ENCODE measurements at regions not wholly inside any gene's neighbourhood (a gene's known extent, or its start where the extent isn't known, plus 50 kb on each side); places are given as distances from the start of the nearest gene placed in this dataset.

GRCh38 chr19:31223740-31224534 lies 125.3 kb downstream of the TSHZ3 start:
- DNase-seq (ENCODE audit: low spot score), result no peak
- in situ Hi-C loops (cut with MboI; ENCODE audit: low pct_unique_long_range_greater_than_20kb, low sequenced_read_pairs, unreplicated experiment), result no loop called here
- TF ChIP-seq, protein P1, sequence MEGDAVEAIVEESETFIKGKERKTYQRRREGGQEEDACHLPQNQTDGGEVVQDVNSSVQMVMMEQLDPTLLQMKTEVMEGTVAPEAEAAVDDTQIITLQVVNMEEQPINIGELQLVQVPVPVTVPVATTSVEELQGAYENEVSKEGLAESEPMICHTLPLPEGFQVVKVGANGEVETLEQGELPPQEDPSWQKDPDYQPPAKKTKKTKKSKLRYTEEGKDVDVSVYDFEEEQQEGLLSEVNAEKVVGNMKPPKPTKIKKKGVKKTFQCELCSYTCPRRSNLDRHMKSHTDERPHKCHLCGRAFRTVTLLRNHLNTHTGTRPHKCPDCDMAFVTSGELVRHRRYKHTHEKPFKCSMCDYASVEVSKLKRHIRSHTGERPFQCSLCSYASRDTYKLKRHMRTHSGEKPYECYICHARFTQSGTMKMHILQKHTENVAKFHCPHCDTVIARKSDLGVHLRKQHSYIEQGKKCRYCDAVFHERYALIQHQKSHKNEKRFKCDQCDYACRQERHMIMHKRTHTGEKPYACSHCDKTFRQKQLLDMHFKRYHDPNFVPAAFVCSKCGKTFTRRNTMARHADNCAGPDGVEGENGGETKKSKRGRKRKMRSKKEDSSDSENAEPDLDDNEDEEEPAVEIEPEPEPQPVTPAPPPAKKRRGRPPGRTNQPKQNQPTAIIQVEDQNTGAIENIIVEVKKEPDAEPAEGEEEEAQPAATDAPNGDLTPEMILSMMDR (IDR thresholded peaks at IDR 0.05; ENCODE audit: extremely low read depth, insufficient read depth, missing control alignments), result no peak

DNA sequence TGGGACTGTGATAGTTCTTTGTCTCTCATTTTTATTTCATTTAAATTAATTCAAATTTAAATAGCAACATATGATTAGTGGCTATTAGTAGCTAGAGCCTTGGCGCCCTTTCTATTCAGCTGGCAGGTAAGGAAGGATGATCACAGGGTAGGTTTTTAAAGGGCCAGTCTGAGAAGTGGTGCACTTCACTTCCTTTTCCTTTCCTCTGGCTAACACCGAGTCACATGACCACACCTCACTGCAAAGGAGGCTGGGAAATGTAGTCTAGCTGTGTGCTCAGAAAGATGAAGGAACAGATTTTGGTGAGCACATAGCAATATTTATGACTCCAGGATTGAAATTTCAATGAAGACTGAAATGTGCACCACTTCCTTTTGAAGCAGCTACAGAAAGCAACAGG lies 128.7 kb downstream of the TSHZ3 start:
- in situ Hi-C loops (cut with MboI; ENCODE audit: low pct_unique_long_range_greater_than_20kb, low sequenced_read_pairs, unreplicated experiment), result no loop called here
- DNase-seq (ENCODE audit: low spot score), result no peak
- TF ChIP-seq, protein P1 (IDR thresholded peaks at IDR 0.05; ENCODE audit: extremely low read depth, insufficient read depth, missing control alignments), result no peak

DNA sequence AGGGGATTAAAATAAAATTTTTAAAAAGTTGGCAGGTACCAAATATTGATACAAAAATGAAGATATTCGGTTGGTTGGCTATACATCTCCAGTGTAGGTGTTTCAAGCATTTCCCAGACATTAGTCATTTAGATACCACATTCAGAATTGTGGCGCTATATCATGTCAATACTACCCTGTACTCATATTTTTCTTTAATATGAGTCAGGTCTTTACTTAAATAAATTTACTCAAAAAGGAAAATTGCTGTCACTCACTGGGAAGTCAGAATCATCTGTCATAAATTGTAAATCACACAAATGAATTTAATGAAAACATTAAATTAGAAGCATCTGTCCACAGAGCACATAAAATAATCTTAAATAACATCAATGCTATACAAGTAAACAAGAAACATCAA lies 134.2 kb downstream of the TSHZ3 start:
- in situ Hi-C loops (cut with MboI; ENCODE audit: low pct_unique_long_range_greater_than_20kb, low sequenced_read_pairs, unreplicated experiment), result no loop called here
- TF ChIP-seq, protein P1 (IDR thresholded peaks at IDR 0.05; ENCODE audit: extremely low read depth, insufficient read depth, missing control alignments), result no peak
- no peak for DNase-seq (ENCODE audit: low spot score)

DNA sequence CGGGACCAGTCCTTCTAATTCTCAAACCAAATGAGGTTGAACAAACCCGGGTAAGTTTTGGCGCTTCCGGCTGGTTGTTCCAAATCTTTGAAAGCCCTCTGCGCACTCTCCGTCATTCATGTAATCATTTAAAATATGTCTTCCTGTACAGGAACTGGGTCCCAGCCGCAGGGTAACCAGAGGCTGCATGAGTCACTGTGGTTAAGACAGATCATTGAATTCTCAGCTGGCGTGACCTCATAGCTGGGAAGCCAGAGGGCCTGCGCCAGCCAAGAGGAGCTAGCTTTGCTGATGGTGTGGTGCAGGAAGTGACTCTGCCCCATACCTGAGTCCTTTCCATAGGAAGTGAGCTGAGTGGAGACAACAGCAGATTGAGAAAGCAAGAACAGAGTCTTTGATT lies 135.2 kb downstream of the TSHZ3 start:
- TF ChIP-seq, protein P1 (IDR thresholded peaks at IDR 0.05; ENCODE audit: extremely low read depth, insufficient read depth, missing control alignments), result no peak
- DNase-seq (ENCODE audit: low spot score), result no peak

DNA sequence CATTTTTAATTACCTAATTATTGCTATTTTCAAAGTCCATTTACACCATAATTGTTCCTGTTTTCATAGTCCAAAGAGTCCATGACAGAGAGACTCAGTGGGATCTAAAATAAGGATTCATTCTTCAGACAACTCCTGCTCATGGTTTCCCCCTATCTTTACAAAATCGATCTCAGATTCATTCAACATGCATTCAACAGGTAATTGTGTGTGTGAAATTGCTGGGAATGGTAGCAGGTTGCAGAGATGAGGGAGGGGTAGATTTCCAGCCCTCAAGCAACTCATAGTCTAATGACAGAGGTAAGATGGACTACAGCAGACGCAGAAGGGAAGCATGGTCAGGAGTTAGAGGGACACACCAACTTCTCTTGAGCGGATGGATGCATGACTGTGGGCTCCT lies 138.1 kb downstream of the TSHZ3 start:
- no peak for DNase-seq (ENCODE audit: low spot score)
- in situ Hi-C loops (cut with MboI; ENCODE audit: low pct_unique_long_range_greater_than_20kb, low sequenced_read_pairs, unreplicated experiment), result no loop called here
- TF ChIP-seq, protein P1 (IDR thresholded peaks at IDR 0.05; ENCODE audit: extremely low read depth, insufficient read depth, missing control alignments), result no peak

More for the DNA sequence above, 135.2 kb downstream of the TSHZ3 start:
- in situ Hi-C loops (cut with MboI; ENCODE audit: low pct_unique_long_range_greater_than_20kb, low sequenced_read_pairs, unreplicated experiment), result no loop called here

- TF ChIP-seq, protein P1 (IDR thresholded peaks at IDR 0.05; ENCODE audit: extremely low read depth, insufficient read depth, missing control alignments), result no peak
- DNase-seq (ENCODE audit: low spot score), result no peak
- in situ Hi-C loops (cut with MboI; ENCODE audit: low pct_unique_long_range_greater_than_20kb, low sequenced_read_pairs, unreplicated experiment), result no loop called here
Measured at GRCh38 chr19:31205887-31206518, 143.2 kb downstream of the TSHZ3 start.
